Lung (tissue), 11 donors: ENCODE measurements at regions not wholly inside any gene's neighbourhood (a gene's known extent, or its start where the extent isn't known, plus 50 kb on each side); places are given as distances from the start of the nearest gene placed in this dataset.
"Not testable (repeated sequence)": the region's sequence is repeated elsewhere in the genome, so short reads cannot be mapped to it uniquely, and the experiment has no call there.

ENCODE experiments used
- ATAC-seq: fragments of 200-7000 bp; cut with Tn5 transposase; one replicate; pipeline ENCODE4 v1.9.1; 2020; ENCODE audit warnings: moderate number of reproducible peaks; ENCODE audit not compliant: insufficient read depth, low FRiP score
- DNase-seq, 3 donors: peaks; one replicate each; pipeline ENCODE4 v3.0.0-alpha.2; 2013 to 2017
- H3K27ac ChIP-seq, 2 donors: one replicate each; pipeline ENCODE4 v1.5.1; 2013; ENCODE audit warnings: mild to moderate bottlenecking in 2 of 2, moderate library complexity in 2 of 2, control low read depth in 1 of 2, inconsistent platforms in 1 of 2, low read depth in 1 of 2, low read length in 1 of 2
- H3K27me3 ChIP-seq, 3 donors: one replicate each; pipeline ENCODE4 v1.5.1; 2013; ENCODE audit warnings: low read length in 2 of 3; ENCODE audit not compliant: control insufficient read depth in 3 of 3, insufficient read depth in 3 of 3
- H3K36me3 ChIP-seq, 4 donors: one replicate each; pipeline ENCODE4 v1.5.1; 2013; ENCODE audit warnings: low read length in 4 of 4, mild to moderate bottlenecking in 1 of 4, moderate library complexity in 1 of 4; ENCODE audit not compliant: control insufficient read depth in 4 of 4, insufficient read depth in 4 of 4
- H3K4me1 ChIP-seq, 5 donors: one replicate each; pipeline ENCODE4 v1.5.1; 2013; ENCODE audit warnings: low read length in 5 of 5, mild to moderate bottlenecking in 2 of 5, moderate library complexity in 1 of 5; ENCODE audit not compliant: control insufficient read depth in 5 of 5, insufficient read depth in 5 of 5
- H3K4me3 ChIP-seq: one replicate; pipeline ENCODE4 v1.5.1; 2013; ENCODE audit warnings: mild to moderate bottlenecking, control low read depth, moderate library complexity
- H3K9ac ChIP-seq, 2 donors: one replicate each; pipeline ENCODE4 v1.5.1; 2013; ENCODE audit warnings: low read length in 2 of 2, control low read depth in 1 of 2; ENCODE audit not compliant: insufficient read depth in 1 of 2
- H3K9me3 ChIP-seq, 4 donors: one replicate each; pipeline ENCODE4 v1.5.1; 2013; ENCODE audit warnings: low read length in 3 of 4, mild to moderate bottlenecking in 1 of 4, moderate library complexity in 1 of 4; ENCODE audit not compliant: control insufficient read depth in 4 of 4, insufficient read depth in 3 of 4
- CTCF ChIP-seq: IDR thresholded peaks from 2 replicates; pipeline ENCODE4 v1.5.1; 2012; ENCODE audit warnings: mild to moderate bottlenecking; ENCODE audit errors: control extremely low read depth, extremely low read depth
- WGBS, 2 donors: extraction: QIAGEN DNeasy Blood & Tissue Kit; methylation state at CpG; one replicate each; pipeline ENCODE4 v1.1.7; 2013; 5-methylcytosine and 5-hydroxymethylcytosine counted together
- donor health status: control.
- donor health status: control.
- donor health status: Bipolar disorder and iron deficiency.
- donor health status: healthy.
- donor health status: DM: yes; HTN: yes; CAD: no.

- WGBS, 2 donors = 95 to 96% methylated on average over 2 of the region's 2 CpGs
- no peak overlapping the region for H3K4me3 ChIP-seq
- H3K4me1 ChIP-seq = no peaks in the 10 kb centered on the region
- H3K36me3 ChIP-seq = peaks cover 0 to 2% (median 0%) of the 10 kb centered on the region in 4 donors
- H3K27me3 ChIP-seq = no peaks in the 10 kb centered on the region
- no peak overlapping the region for H3K9ac ChIP-seq
- TF ChIP-seq CTCF = no peak
- no peak overlapping the region for H3K27ac ChIP-seq
- ATAC-seq (no peak), DNase-seq (no peak)
- no peaks in the 10 kb centered on the region for H3K9me3 ChIP-seq
Measured at GRCh38 chr11:14589421-14589820, 54.2 kb upstream of the PDE3B start.

- not testable (repeated sequence) for H3K27me3 ChIP-seq, H3K4me3 ChIP-seq, H3K9ac ChIP-seq, H3K4me1 ChIP-seq, H3K27ac ChIP-seq, DNase-seq, ATAC-seq, H3K9me3 ChIP-seq, H3K36me3 ChIP-seq
- WGBS, 2 donors = 97% methylated on average over 19 of the region's 19 CpGs
Measured at GRCh38 chr11:14591046-14591445, 52.6 kb upstream of the PDE3B start.

GRCh38 chr11:14593671-14594070 lies 49.9 kb upstream of the PDE3B start:
- Histone ChIP-seq H3K4me1 (no peaks in the 10 kb centered on the region), H3K9me3 (no peaks in the 10 kb centered on the region), H3K9ac (no peak overlapping the region), H3K36me3 (peaks cover 0 to 2% (median 0%) of the 10 kb centered on the region in 4 donors), H3K27me3 (no peaks in the 10 kb centered on the region), H3K27ac (no peak overlapping the region), H3K4me3 (no peak overlapping the region)
- WGBS, 2 donors = 94 to 98% methylated on average over 2 of the region's 2 CpGs
- TF ChIP-seq CTCF = no peak
- DNase-seq (no peak), ATAC-seq (no peak)
